H7 (cell line): ENCODE measurements at regions not wholly inside any gene's neighbourhood (a gene's known extent, or its start where the extent isn't known, plus 50 kb on each side); places are given as distances from the start of the nearest gene placed in this dataset.
"Not testable (repeated sequence)": the region's sequence is repeated elsewhere in the genome, so short reads cannot be mapped to it uniquely, and the experiment has no call there.

ENCODE experiments used
- DNase-seq: peaks from one replicate; pipeline ENCODE4 v3.0.0; 2012
- H3K27me3 ChIP-seq: 2 replicates; pipeline ENCODE4 v1.6.0; 2011; ENCODE audit warnings: mild to moderate bottlenecking, low read length; ENCODE audit not compliant: control insufficient read depth, insufficient read depth
- H3K36me3 ChIP-seq: replicated peaks from 2 replicates; pipeline ENCODE4 v1.5.1; 2011; ENCODE audit warnings: low read length; ENCODE audit not compliant: control insufficient read depth, insufficient read depth
- H3K4me3 ChIP-seq: 2 replicates; pipeline ENCODE4 v1.5.1; 2011; ENCODE audit warnings: low read depth, mild to moderate bottlenecking, control low read depth, low read length, moderate library complexity; ENCODE audit not compliant: insufficient read depth

- H3K27me3 ChIP-seq: peaks cover 15% of the 10 kb centered on the region; the same call in 1 of the 2 replicates
- not testable (repeated sequence) for H3K4me3 ChIP-seq, DNase-seq, H3K36me3 ChIP-seq
These were observed 166.3 kb downstream of the GPX5 start for GRCh38 chr6:28691991-28692390.

- peak; percentile 31 for DNase-seq
- Histone ChIP-seq H3K27me3 (peaks cover 15% of the 10 kb centered on the region; the same call in 1 of the 2 replicates), H3K36me3 (no peaks in the 10 kb centered on the region), H3K4me3 (peak overlapping the region; percentile 38; the same call in 1 of the 2 replicates)
These were observed 167.5 kb downstream of the GPX5 start for GRCh38 chr6:28693033-28693750.

GRCh38 chr6:28693751-28694443 is 168.2 kb downstream of the GPX5 start:
- Histone ChIP-seq H3K36me3 (no peaks in the 10 kb centered on the region), H3K4me3 (peak overlapping the region; percentile 38; the same call in 1 of the 2 replicates), H3K27me3 (peaks cover 15% of the 10 kb centered on the region; the same call in 1 of the 2 replicates)
- DNase-seq: peak; percentile 31

GRCh38 chr6:28695715-28696114 is 170.0 kb downstream of the GPX5 start:
- H3K4me3 ChIP-seq: no peak overlapping the region
- H3K36me3 ChIP-seq: no peaks in the 10 kb centered on the region
- H3K27me3 ChIP-seq: peaks cover 15% of the 10 kb centered on the region; the same call in 1 of the 2 replicates
- DNase-seq: no peak

GRCh38 chr6:28696167-28696566 is 170.5 kb downstream of the GPX5 start:
- Histone ChIP-seq H3K27me3 (peaks cover 15% of the 10 kb centered on the region; the same call in 1 of the 2 replicates), H3K4me3 (no peak overlapping the region), H3K36me3 (no peaks in the 10 kb centered on the region)
- no peak for DNase-seq

- no peak for DNase-seq
- no peak overlapping the region for H3K4me3 ChIP-seq
These were observed 171.0 kb downstream of the GPX5 start for GRCh38 chr6:28696682-28697081.

GRCh38 chr6:28707387-28708282 is 182.0 kb downstream of the GPX5 start:
- Histone ChIP-seq H3K4me3 (no peak overlapping the region), H3K27me3 (no peaks in the 10 kb centered on the region), H3K36me3 (no peaks in the 10 kb centered on the region)
- DNase-seq: no peak

More at GRCh38 chr6:28696682-28697081, 171.0 kb downstream of the GPX5 start:
- no peaks in the 10 kb centered on the region for H3K36me3 ChIP-seq
- peaks cover 15% of the 10 kb centered on the region; the same call in 1 of the 2 replicates for H3K27me3 ChIP-seq

- no peak for DNase-seq
These were observed 184.0 kb downstream of the GPX5 start for GRCh38 chr6:28709478-28710349.

GRCh38 chr6:28710466-28711191 is 184.9 kb downstream of the GPX5 start:
- H3K4me3 ChIP-seq: peak overlapping the region; percentile 65
- no peak for DNase-seq
- no peaks in the 10 kb centered on the region for H3K36me3 ChIP-seq
- H3K27me3 ChIP-seq: no peaks in the 10 kb centered on the region; the same call in 1 of the 2 replicates

More at GRCh38 chr6:28709478-28710349, 184.0 kb downstream of the GPX5 start:
- Histone ChIP-seq H3K4me3 (peak overlapping the region; percentile 65), H3K27me3 (no peaks in the 10 kb centered on the region), H3K36me3 (no peaks in the 10 kb centered on the region)

GRCh38 chr6:28711325-28711724 is 185.6 kb downstream of the GPX5 start:
- DNase-seq: no peak
- no peaks in the 10 kb centered on the region; the same call in 1 of the 2 replicates for H3K27me3 ChIP-seq
- no peak overlapping the region for H3K4me3 ChIP-seq
- H3K36me3 ChIP-seq: no peaks in the 10 kb centered on the region

GRCh38 chr6:28711788-28712341 is 186.2 kb downstream of the GPX5 start:
- no peaks in the 10 kb centered on the region; the same call in 1 of the 2 replicates for H3K27me3 ChIP-seq
- H3K4me3 ChIP-seq: no peak overlapping the region
- H3K36me3 ChIP-seq: no peaks in the 10 kb centered on the region
- DNase-seq: no peak

GRCh38 chr6:28712982-28713381 is 187.3 kb downstream of the GPX5 start:
- H3K4me3 ChIP-seq: no peak overlapping the region
- no peak for DNase-seq
- H3K36me3 ChIP-seq: no peaks in the 10 kb centered on the region
- H3K27me3 ChIP-seq: no peaks in the 10 kb centered on the region; the same call in 1 of the 2 replicates
